Stimulated activated CD4-positive, alpha-beta T cell treated with anti-CD3 and anti-CD28 coated beads, Interleukin-4, amount 100 ng/mL, for 24 hours (primary cell): ENCODE measurements at regions not wholly inside any gene's neighbourhood (a gene's known extent, or its start where the extent isn't known, plus 50 kb on each side); places are given as distances from the start of the nearest gene placed in this dataset.
"Not testable (repeated sequence)": the region's sequence is repeated elsewhere in the genome, so short reads cannot be mapped to it uniquely, and the experiment has no call there.

ENCODE experiments used
- DNase-seq: peaks from one replicate; pipeline ENCODE4 v3.0.0-alpha.2; 2020

GRCh38 chr2:239736358-239737143 is 288.6 kb downstream of the NDUFA10 start:
- no peak for DNase-seq

GRCh38 chr2:239735829-239736357 is 289.2 kb downstream of the NDUFA10 start:
- DNase-seq, result no peak

GRCh38 chr2:239735131-239735828 is 289.9 kb downstream of the NDUFA10 start:
- no peak for DNase-seq

- DNase-seq, result no peak
These were observed 290.6 kb downstream of the NDUFA10 start for GRCh38 chr2:239734436-239735005.

GRCh38 chr2:239732666-239733010 is 292.5 kb downstream of the NDUFA10 start:
- DNase-seq, result no peak

- no peak for DNase-seq
These were observed 293.0 kb downstream of the NDUFA10 start for GRCh38 chr2:239731998-239732665.

- DNase-seq, result no peak
These were observed 293.7 kb downstream of the NDUFA10 start for GRCh38 chr2:239731422-239731821.

GRCh38 chr2:239730897-239731296 is 294.2 kb downstream of the NDUFA10 start:
- DNase-seq, result no peak

GRCh38 chr2:239730567-239730882 is 294.6 kb downstream of the NDUFA10 start:
- not testable (repeated sequence) for DNase-seq

GRCh38 chr2:239729681-239730566 is 295.2 kb downstream of the NDUFA10 start:
- no peak for DNase-seq

- no peak for DNase-seq
These were observed 296.0 kb downstream of the NDUFA10 start for GRCh38 chr2:239729151-239729550.

- no peak for DNase-seq
These were observed 296.4 kb downstream of the NDUFA10 start for GRCh38 chr2:239728751-239729150.

GRCh38 chr2:239727776-239728600 is 297.2 kb downstream of the NDUFA10 start:
- no peak for DNase-seq

GRCh38 chr2:239727182-239727775 is 297.9 kb downstream of the NDUFA10 start:
- DNase-seq, result no peak

- no peak for DNase-seq
These were observed 298.4 kb downstream of the NDUFA10 start for GRCh38 chr2:239726631-239727181.

GRCh38 chr2:239726091-239726591 is 299.0 kb downstream of the NDUFA10 start:
- DNase-seq, result no peak

GRCh38 chr2:239725551-239725890 is 299.6 kb downstream of the NDUFA10 start:
- DNase-seq, result no peak

GRCh38 chr2:239724851-239725550 is 300.1 kb downstream of the NDUFA10 start:
- no peak for DNase-seq

- DNase-seq, result no peak
These were observed 300.8 kb downstream of the NDUFA10 start for GRCh38 chr2:239724194-239724849.
